ENCODE measurements at regions not wholly inside any gene's neighbourhood (a gene's known extent, or its start where the extent isn't known, plus 50 kb on each side); places are given as distances from the start of the nearest gene placed in this dataset.
A peak's percentile ranks its signal among the peaks of the same experiment; 100 is the strongest.
"Not testable (repeated sequence)": the region's sequence is repeated elsewhere in the genome, so short reads cannot be mapped to it uniquely, and the experiment has no call there.

GRCh38 chr12:46572644-46573346, 200.2 kb upstream of the SLC38A2 start:
- DNase-seq, result no peak
- ATAC-seq, result no peak

- DNase-seq (no peak), ATAC-seq (no peak)
Measured at GRCh38 chr12:46571608-46572007, 199.0 kb upstream of the SLC38A2 start.

GRCh38 chr12:46569826-46570439, 197.4 kb upstream of the SLC38A2 start:
- no peak for ATAC-seq
- no peak for DNase-seq

- no peak for ATAC-seq
Measured at GRCh38 chr12:46567667-46568066, 195.1 kb upstream of the SLC38A2 start.

GRCh38 chr12:46562625-46563225, 190.2 kb upstream of the SLC38A2 start:
- ATAC-seq (no peak), DNase-seq (no peak)

More at GRCh38 chr12:46567667-46568066, 195.1 kb upstream of the SLC38A2 start:
- DNase-seq, result no peak

GRCh38 chr12:46561769-46562624, 189.4 kb upstream of the SLC38A2 start:
- DNase-seq, ATAC-seq: not testable (repeated sequence)

- DNase-seq (no peak), ATAC-seq (no peak)
Measured at GRCh38 chr12:46560874-46561273, 188.3 kb upstream of the SLC38A2 start.

- no peak for DNase-seq
- ATAC-seq, result no peak
Measured at GRCh38 chr12:46560089-46560488, 187.5 kb upstream of the SLC38A2 start.

GRCh38 chr12:46559311-46559710, 186.7 kb upstream of the SLC38A2 start:
- DNase-seq (no peak), ATAC-seq (no peak)

GRCh38 chr12:46558677-46559076, 186.1 kb upstream of the SLC38A2 start:
- ATAC-seq, result no peak
- DNase-seq, result no peak

GRCh38 chr12:46557539-46558373, 185.2 kb upstream of the SLC38A2 start:
- ATAC-seq (no peak), DNase-seq (no peak)

GRCh38 chr12:46556819-46557524, 184.4 kb upstream of the SLC38A2 start:
- peak; percentile 97 for ATAC-seq
- DNase-seq, result no peak

- DNase-seq, result no peak
- no peak for ATAC-seq
Measured at GRCh38 chr12:46556105-46556559, 183.6 kb upstream of the SLC38A2 start.

GRCh38 chr12:46555406-46555852, 182.9 kb upstream of the SLC38A2 start:
- no peak for DNase-seq
- no peak for ATAC-seq

- ATAC-seq (no peak), DNase-seq (no peak)
Measured at GRCh38 chr12:46554460-46554859, 181.9 kb upstream of the SLC38A2 start.

GRCh38 chr12:46553911-46554310, 181.3 kb upstream of the SLC38A2 start:
- DNase-seq (no peak), ATAC-seq (no peak)

- no peak for ATAC-seq
- no peak for DNase-seq
Measured at GRCh38 chr12:46553266-46553665, 180.7 kb upstream of the SLC38A2 start.

GRCh38 chr12:46550266-46550879, 177.8 kb upstream of the SLC38A2 start:
- ATAC-seq (no peak), DNase-seq (no peak)

- peak; percentile 91 for ATAC-seq
Measured at GRCh38 chr12:46549527-46550265, 177.1 kb upstream of the SLC38A2 start.

More at GRCh38 chr12:46549527-46550265, 177.1 kb upstream of the SLC38A2 start:
- DNase-seq, result peak; percentile 40

Data from stimulated activated naive CD8-positive, alpha-beta T cell treated with anti-CD3 and anti-CD28 coated beads, Interleukin-15, Interleukin-2, amounts not matched to agents 100 U/mL and 50 U/mL, for 24 hours (primary cell).